Hindlimb muscle (tissue), 1 donor: ENCODE measurements at regions not wholly inside any gene's neighbourhood (a gene's known extent, or its start where the extent isn't known, plus 50 kb on each side); places are given as distances from the start of the nearest gene placed in this dataset.
"Not testable (repeated sequence)": the region's sequence is repeated elsewhere in the genome, so short reads cannot be mapped to it uniquely, and the experiment has no call there.

Source experiments
- DNase-seq: peaks from one replicate; pipeline ENCODE4 v3.0.0-alpha.2; 2013

DNA sequence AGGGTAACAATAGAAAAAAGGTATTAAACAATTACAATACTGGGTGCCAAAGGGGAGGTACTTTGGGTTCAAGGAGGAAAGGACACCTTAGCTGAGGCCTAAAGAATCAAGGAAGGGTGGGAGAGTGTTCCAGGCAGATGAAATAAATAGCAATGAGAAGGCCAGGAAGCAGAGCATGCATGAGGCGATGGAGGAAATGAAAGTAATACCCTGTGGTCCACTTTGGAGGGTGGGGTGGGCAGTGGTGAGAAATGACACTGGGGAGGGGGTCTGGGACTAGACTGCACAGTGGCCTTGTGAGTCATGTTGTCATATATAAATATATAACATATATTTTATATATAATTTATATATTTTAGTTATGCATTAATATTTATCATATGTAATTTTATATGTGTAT lies 55.9 kb downstream of the BHLHE40 start:
- no peak for DNase-seq

DNA sequence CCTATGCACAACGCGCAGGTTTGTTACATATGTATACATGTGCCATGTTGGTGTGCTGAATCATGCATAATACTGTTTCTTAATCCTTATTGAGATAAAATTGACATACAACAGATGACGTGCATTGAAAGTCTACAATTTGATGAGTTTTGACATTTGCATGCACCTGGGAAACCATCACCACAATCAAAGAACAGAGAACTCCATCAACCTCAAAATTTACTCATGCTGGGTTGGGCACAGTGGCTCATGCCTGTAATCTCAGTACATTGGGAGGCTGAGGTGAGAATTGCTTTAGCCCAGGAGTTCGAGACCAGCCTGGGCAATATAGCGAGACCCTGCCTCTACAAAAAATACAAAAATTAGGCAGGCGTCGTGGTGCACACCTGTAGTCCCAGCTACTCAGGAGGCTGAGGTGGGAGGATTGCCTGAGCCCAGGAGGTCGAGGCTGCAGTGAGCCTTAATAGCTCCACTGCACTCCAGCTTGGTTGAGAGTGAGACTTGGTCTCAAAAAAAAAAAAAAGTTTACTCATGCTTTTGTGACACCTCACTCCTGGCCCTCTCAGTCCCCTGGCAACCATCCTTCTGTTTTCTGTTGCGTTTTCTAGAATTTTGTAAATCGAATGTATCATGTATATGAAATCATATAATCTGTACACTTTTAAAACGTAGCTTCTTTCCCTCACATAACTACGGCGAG lies 56.6 kb downstream of the BHLHE40 start:
- no peak for DNase-seq

DNA sequence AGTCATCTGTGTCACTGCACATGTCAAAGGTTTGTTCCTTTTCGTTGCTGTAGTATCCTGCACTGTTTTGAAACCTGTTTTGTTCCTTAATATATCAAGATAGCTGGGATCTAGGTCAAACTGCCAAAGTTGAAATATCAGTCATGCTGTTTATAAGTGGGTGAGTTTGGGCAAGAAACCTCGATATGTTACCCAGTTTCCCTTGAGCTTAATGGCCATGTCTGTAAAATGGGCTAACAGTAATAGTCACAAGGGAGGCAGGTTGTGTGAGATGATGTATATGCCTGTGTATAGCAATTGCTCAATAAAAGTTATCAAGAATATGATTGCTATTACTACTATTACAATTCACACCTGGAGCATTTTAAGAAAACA lies 57.1 kb downstream of the BHLHE40 start:
- no peak for DNase-seq

DNA sequence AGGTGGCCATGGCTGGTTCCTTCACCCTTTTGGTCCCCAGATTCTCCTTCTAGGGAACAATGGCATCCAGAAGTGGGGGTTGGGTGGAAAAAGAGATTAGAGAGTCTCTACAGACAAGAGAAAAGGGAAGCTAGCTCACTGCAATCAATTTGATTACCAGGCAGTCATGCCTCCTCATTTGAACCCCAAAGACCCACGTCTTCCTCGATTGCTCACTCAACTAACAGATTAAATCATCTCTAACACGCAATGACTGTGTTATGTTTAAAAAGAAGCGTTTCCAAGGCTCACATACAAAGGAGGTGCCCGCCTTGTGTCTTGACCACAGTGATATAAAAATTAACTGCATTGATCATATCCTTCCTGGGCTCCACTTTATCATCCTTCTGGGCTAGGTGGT lies 57.6 kb downstream of the BHLHE40 start:
- DNase-seq = no peak

DNA sequence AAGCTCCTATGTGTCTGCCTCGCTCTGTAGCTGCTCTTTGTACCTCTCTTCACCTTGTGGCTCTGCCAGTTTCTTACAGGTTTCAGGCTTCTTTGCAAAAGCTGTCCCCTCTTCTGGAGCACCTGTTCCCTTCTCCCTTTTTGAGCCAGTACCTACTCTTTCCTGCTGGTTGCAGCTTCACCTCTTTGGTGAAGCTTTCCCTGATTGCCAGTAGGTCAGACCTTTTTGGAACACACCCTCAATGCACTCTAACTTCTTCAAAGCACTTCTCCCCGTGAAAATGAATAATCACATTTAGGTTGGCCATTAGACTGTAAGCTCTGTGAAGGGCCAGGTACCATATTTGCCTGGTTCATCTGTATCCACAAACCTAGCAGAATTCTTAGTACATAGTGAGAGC lies 60.3 kb downstream of the BHLHE40 start:
- no peak for DNase-seq

DNA sequence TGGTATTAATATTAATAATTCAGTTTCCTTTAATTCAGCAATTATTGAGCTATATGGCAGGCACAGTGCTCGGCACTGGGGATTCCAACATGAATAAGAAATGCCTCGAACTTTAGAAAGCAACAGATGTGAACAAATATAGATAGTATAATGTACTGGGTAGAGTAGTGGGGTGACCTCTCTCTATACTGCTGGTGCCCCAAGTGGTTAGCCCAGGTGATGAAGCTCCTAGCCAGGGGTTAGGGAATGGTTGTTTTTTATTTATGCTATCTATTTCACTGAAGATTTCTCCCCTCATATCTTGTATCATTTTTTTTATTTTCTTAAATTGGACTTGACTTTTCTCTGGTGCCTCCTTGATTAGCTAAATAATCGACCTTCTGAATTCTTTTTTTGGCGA lies 62.1 kb downstream of the BHLHE40 start:
- no peak for DNase-seq

DNA sequence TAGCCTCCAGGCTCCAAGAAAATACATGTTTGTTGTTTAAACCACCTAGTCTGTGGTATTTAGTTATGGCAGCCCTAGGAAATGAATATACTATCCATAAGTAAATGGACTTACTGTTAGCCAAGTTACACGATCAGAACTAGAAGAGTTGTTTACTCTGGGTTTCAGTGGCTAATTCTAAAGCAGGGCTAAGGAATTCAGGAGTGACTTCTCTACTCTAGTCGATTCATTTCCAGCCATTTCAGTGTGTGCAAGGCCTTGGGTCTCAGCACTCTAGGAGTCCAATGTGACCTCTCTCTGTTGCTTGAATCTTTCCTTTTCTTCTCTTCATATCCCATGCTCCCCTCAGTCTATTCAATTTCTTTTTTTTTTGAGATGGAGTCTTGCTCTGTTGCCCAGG lies 66.7 kb downstream of the BHLHE40 start:
- no peak for DNase-seq

DNA sequence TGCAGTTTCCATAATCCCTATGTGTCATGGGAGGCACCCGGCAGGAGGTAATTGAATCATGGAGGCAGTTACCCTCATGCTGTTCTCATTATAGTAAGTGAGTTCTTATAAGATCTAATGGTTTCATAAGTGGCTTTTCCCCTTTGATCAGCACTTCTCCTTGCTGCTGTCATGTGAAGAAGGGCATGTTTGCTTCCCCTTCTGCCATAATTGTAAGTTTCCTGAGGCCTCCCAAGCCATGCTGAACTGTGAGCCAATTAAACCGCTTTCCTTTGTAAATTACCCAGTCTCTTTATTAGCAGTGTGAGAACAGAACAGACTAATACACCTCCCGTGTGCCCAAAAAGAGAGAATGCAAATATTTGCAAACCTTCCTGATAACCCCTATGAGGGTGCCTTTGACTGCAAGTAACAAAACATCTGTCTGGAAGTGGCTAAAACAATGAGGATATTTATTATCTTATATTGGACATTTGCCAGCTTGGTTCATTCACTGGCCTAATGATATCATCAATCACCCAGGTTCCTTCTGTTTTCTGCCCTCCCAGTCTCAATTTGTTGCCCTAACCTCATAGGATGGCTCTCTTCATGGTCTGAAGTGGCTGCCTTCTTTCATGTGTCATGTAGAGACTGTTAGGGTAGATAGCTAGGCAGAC lies 68.7 kb downstream of the BHLHE40 start:
- DNase-seq = no peak

DNA sequence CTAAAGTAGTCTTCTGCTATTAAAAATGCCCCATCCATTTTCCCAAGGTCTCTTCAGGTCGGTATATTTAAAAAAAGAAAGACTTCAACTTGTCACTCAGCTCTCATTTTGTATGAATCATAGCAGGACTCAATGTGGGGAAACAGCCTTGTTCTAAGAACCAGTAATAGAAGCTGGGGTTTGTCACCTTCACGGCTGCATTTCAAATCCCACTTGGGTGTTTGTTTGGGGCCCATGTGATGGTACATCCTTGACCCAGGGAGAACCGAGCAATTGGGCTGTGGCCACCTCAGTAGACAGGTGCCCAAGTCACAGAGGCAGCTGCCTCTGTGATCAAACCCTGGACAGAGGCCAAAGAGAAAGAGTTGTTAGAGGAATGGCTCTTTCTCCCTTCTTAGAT lies 70.3 kb upstream of the ARL8B start:
- DNase-seq = no peak

DNA sequence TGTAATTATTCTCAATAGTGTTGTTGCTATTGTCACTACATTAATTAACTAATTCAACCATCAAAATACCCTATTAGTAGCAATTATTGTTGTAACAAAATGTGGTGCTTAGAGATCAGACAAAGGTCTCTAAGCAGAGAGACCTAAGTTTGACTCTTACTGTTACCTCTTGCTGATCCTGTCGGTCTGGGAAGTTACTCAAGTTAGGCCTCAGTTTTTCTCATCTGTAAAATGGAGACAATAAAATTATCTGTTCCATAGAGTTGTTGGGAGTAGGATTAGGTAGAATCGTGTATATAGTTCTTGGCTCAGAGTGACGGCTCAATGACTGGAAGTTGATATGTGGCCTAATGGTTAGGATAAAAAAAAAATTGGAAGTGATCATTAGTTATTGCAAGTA lies 69.8 kb upstream of the ARL8B start:
- DNase-seq = no peak

DNA sequence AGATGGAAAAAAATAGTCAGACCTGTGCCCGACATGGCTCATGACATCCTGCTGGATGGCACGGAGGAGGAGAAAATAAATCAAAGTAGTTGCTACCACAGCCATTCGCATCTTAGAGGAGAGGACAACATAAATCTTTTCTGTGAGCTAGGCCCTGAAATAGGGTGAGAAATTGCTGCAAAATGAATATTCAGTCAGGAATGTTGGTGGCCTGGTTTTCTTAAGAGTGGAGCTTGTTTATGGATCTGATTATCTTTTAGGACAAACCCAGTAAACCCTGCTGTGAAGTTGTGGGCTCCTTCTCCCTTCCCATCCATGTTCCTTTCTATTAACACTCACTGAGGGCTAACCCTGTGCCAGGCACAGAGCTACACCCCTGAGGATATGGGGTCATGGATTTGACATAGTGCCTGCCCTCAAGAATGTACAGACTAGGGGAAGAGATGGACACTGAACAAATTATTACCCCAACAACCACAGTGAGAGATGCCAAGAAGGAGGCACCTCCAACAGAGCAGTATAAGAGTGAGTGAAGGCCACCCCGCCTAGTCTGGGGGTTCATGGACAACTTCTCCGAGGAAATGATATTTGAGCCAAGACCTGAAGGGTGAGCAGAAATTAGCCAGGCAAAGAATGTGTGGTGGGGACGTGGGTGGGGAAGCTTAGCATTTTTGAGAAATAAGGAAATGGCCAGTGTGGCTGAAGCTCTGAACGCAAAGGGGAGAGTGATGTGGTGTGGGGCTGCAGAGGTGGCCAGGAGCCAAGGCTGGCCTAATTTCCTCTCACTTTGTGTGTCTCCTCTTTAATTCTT lies 68.9 kb upstream of the ARL8B start:
- DNase-seq = no peak

DNA sequence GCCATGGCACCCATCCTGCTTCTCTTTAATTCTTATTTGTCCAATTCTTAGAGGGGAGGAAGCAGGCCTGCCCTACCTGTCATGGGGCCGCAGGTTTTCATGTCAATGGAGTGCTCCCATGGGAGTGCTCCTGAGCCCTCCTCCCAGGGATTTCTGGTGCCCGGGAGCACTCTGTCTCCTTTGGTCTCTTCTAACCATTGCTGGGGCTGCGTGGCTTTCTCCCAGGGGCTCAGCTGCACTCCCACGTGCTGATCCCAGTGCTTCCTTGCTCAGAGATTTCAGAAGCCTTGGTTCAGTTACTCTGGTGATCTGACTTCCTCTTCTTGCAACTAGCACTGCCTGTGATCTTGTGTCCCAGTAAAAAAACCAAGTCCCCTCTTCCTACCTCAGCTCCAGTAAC lies 68.0 kb upstream of the ARL8B start:
- DNase-seq = no peak

DNA sequence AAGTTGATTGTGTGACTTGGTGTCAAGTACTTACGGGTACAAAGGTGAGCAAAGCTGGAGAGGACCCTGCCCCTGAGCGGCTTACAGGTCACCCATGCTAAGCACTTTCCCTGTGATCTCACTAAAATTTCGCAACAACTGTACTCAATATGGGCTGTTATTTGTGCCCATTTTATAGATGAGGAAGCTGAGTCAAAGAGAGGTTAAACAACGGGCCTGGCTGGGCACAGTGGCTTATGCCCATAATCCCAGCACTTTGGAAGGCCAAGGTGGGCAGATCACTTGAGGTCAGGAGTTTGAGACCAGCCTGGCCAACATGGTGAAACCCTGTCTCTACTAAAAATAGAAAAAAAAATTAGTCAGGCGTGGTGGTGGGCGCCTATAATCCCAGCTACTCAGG lies 67.5 kb upstream of the ARL8B start:
- not testable (repeated sequence) for DNase-seq

DNA sequence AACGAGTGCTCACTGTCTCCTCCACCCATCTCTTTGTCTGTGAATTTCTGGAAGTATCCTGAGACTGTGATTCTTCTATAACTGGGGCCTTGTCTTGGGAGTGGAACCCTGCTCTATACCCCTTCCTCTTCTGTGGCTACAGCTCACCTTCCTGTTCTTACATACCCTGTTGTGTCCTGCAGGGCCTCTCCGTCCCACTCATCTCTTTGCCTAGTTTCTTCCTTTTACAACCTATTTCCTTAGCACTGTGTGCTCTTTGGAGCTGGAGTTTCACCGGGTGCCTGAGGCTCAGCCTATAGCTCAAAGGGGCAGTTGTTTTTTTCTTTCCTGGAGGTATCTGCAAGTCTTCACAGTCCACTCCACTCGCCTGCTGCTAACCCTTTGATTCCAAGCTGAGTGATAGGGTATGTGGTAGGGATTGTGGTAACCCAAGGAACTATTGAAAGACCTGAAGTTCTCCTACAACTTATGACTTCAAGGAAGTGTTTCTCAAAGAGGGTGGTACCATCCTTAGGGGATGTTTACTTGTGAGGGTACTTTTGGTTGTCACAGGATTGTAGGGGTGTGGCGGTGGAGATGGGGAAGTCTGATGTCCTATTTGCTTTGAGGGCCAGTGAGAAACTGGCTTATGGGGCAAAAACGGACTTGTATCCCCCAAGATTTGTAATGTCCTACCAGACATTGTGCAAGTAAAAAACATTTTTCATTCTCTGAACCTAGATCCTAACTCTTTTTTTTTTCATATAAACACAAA lies 66.6 kb upstream of the ARL8B start:
- DNase-seq = no peak

DNA sequence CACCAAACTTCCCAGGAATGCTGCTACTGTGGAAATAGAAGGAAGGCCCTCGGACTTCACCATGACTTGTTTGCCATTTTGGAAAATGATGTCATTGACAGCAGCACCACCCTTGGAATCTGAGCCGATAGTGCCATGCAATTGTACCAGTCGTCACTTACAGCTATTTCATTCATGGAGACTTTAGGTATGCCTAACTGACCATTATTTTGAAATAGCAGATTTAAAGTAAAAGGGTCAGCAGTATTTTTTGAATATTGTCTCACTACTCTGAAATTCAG lies 66.0 kb upstream of the ARL8B start:
- no peak for DNase-seq

DNA sequence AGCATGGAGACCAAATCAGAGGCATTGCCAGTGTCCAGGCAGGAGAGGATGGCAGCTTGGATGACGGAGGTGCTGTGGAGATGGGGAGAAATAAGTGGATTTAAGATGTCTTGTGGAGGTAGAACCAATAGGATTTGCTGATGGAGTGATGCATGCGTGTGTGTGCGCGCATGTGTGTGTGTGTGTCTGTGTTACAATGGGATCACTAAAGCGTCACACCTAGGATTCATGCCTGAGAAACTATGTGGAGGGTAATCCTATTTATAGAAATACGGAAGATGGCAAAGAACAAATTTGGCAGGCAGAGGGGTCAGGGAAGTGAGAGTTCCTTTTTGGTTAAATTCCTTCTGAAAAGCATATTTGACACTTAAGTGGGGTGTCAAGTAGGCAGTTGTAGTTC lies 64.8 kb upstream of the ARL8B start:
- DNase-seq = no peak

DNA sequence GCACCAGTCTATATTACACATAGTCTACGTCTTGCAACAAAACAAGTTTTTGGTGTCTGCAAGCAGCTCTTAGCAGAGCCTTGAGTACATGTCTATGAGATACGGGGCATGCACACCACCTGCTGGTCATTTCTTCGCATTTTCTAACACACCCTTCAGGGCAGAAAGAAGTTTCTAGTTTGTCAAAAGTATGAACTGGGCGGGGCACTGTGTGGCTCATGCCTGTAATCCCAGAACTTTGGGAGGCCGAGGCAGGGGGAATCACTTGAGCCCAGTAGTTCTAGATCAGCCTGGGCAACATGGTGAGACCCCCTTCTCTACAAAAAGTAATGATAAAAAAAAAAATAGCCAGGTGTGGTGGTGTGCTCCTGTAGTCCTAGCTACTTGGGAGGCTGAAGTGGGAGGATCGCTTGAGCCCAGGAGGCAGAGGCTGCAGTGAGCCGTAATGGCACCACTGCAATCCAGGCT lies 64.2 kb upstream of the ARL8B start:
- peak; percentile 77 for DNase-seq

DNA sequence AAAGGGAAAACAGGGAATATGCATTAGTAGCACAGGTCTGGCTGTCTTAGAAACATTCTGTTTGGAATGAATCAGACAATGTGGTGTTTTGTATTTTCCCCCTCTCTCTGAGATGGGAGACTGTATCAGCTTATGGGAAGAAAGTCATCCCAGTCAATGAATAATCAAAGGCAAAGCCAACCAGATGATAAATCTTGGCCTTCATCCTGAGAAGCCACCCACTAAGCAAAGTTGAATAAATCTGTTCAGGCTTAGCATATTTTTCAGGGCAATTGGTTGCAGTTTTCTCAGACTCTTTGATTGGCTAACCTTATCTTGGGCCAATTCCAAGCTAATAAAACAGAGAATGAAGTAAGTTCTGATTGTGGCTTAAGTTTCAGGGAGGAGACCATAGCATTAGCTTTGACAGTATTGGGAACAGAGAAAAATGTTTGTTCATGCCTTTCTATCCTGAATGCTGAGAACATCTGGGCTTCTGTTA lies 63.6 kb upstream of the ARL8B start:
- peak; percentile 56 for DNase-seq

DNA sequence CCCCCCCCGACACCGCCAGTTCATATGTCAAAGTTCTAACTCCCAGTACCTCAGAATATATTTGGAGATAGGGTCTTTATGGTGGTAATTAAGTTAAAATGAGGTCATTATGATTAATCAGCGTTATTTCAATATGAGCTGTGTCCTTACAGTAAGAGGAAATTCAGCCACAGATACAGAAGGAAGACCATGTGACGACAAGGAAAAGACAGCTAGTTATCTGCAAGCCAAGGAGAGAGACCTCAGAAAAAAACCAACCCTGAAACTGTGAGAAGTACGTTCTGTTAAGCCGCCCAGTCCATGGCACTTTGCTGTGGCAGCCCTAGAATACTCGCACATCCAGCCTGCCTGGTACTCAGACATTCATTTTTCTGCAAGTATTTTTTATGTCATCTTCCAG lies 62.3 kb upstream of the ARL8B start:
- DNase-seq = no peak

DNA sequence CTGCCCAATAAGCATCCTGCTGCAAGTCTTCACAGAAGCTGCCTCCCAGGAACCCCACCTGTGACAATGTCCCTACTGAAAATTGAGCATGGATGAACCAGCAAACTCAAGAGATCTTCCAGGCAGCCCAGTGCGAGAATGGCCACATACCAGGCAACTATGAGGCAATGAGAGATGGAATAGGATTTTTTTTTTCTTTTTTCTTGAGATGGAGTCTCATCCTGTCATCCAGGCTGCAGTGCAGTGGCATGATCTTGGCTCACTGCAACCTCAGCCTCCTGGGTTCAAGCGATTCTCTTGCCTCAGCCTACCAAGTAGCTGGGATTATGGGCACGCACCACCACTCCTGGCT lies 60.9 kb upstream of the ARL8B start:
- DNase-seq = no peak

DNA sequence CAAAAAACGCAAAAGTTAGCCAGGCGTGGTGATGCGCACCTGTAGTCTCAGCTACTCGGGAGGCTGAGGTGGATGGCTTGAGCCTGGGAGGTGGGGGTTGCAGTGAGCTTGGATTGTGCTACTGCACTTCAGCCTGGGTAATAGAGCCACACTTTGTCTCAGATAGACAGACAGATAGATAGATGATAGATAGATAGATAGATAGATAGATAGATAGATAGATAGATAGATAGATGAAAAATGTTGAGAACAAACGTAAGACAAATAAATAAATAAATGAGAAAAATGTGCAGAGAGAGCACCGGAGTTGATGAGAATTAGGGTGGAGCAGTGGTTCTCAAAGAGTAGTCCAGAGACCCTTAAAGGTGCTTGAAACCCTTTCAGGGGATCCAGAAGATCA lies 58.4 kb upstream of the ARL8B start:
- no peak for DNase-seq

DNA sequence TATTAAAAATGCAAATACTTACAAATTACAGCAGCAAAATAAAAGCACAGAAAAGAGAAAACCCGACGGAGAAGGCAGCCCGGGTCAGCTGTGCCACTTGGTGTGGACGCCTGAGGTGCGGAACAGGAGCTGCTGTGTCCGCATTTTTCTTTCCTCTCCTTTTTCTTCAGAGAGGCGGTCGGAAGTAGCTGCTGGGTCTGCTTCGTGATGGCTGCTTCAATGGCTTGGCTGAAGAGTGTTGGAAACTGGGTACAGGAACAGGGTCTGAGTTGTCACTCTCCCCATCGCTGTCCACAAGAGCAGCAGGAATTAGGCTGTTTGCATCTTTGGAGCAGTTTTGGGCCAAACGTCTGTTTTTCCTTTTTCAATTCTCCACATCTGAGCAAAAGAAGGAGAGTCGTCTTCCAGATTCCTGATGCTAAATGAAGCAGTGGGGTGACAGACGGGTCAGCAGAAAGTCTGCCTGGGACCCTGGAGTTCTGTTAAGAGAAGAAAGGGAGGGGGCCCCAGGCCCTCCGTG lies 53.5 kb upstream of the ARL8B start:
- DNase-seq = no peak

DNA sequence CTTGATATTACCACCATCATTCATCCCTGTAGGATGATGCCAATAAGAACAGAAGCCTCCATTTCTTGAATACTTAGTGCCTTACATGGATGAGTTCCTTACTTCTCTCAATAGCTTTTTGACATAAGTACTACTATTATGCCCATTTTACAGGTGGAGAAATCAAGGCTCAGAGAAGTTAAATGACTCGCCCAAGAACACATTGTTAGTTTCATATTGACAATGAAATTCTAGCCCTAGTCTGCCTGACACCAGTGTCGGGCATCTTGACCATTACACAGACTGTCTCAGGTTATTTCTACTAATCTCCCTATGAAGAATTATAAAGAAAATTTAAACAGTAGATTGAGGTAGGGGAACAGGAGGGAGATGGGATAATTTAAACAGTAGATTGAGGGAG lies 52.5 kb upstream of the ARL8B start:
- DNase-seq = no peak
